A673 (cell line): ENCODE measurements at regions not wholly inside any gene's neighbourhood (a gene's known extent, or its start where the extent isn't known, plus 50 kb on each side); places are given as distances from the start of the nearest gene placed in this dataset.

Source experiments
- BruUV-seq: library from RNA; stranded (reverse); fragments of 400-500 nt; replicated peaks from 2 replicates; lab custom pipeline; 2021; lab: Mats Ljungman, UMichigan
- CTCF ChIA-PET: fragments of 300-600 bp; sonication (Branson Sonifier 250); formaldehyde crosslinking; loops from one replicate; lab custom pipeline; 2022; ENCODE audit warnings: antibody characterized with exemption; lab: Charles Lee
- POLR2A ChIA-PET: fragments of 300-600 bp; sonication (Branson Sonifier 250); formaldehyde crosslinking; loops from one replicate; lab custom pipeline; 2022; ENCODE audit warnings: antibody characterized with exemption; ENCODE audit not compliant: low non-redundant PET; lab: Charles Lee
- DNase-seq: peaks from one replicate; pipeline ENCODE4 v3.0.0-alpha.2; 2015; ENCODE audit warnings: low spot score
- H3K27ac ChIP-seq: fragments of 200-600 bp; sonication (generic); 2 replicates; pipeline ENCODE4 v1.5.1; 2016; ENCODE audit warnings: mixed run types, low read depth, mild to moderate bottlenecking, mixed read lengths, antibody characterized with exemption, low read length; ENCODE audit not compliant: poor library complexity, severe bottlenecking
- H3K27me3 ChIP-seq: fragments of 200-600 bp; sonication (generic); replicated peaks from 2 replicates; pipeline ENCODE4 v1.6.1; 2017; ENCODE audit warnings: mixed run types, low read depth, mild to moderate bottlenecking, mixed read lengths, antibody characterized with exemption, low read length; ENCODE audit not compliant: insufficient read depth, poor library complexity
- H3K36me3 ChIP-seq: fragments of 200-600 bp; sonication (generic); 2 replicates; pipeline ENCODE4 v1.6.1; 2016; ENCODE audit warnings: mixed run types, mild to moderate bottlenecking, mixed read lengths, antibody characterized with exemption, low read length; ENCODE audit not compliant: insufficient read depth, poor library complexity, severe bottlenecking
- H3K4me1 ChIP-seq: fragments of 200-600 bp; sonication (generic); 2 replicates; pipeline ENCODE4 v1.6.1; 2017; ENCODE audit warnings: mixed run types, mild to moderate bottlenecking, mixed read lengths, antibody characterized with exemption, low read length; ENCODE audit not compliant: insufficient read depth, poor library complexity, severe bottlenecking
- H3K4me3 ChIP-seq: fragments of 200-600 bp; sonication (generic); 2 replicates; pipeline ENCODE4 v1.5.1; 2016; ENCODE audit warnings: low read depth, mixed run types, mild to moderate bottlenecking, mixed read lengths, low read length; ENCODE audit not compliant: poor library complexity, severe bottlenecking
- H3K9me3 ChIP-seq: fragments of 200-600 bp; sonication (generic); 2 replicates; pipeline ENCODE4 v1.6.1; 2016; ENCODE audit warnings: mixed run types, low read depth, mild to moderate bottlenecking, mixed read lengths, antibody characterized with exemption, low read length; ENCODE audit not compliant: poor library complexity, severe bottlenecking
- CTCF ChIP-seq: fragments of 300-800, 200-600 bp; sonication (generic); conservative IDR thresholded peaks from 2 replicates; pipeline ENCODE4 v1.5.1; 2017; ENCODE audit warnings: low read depth, mild to moderate bottlenecking, antibody characterized with exemption, low read length, moderate library complexity, mixed read lengths
- EZH2 ChIP-seq: fragments of 200-600 bp; sonication (generic); IDR thresholded peaks from 2 replicates; pipeline ENCODE4 v1.6.1; 2017; ENCODE audit warnings: borderline replicate concordance, low read depth, mild to moderate bottlenecking, mixed read lengths, antibody characterized with exemption, low read length; ENCODE audit not compliant: poor library complexity, severe bottlenecking
- intact Hi-C: fragments of 100-400 bp; cut with micrococcal nuclease; formaldehyde crosslinking; loops from one replicate; pipeline ENCODE4 v1.10.0; 2022; ENCODE audit not compliant: unreplicated experiment

GRCh38 chr1:219782929-219783328 lies 145.4 kb downstream of the SLC30A10 start:
- POLR2A ChIA-PET: no interaction called here
- TF ChIP-seq EZH2: no peak
- no peak for TF ChIP-seq CTCF
- peaks cover 7% of the 10 kb centered on the region for H3K27me3 ChIP-seq
- H3K4me3 ChIP-seq: no peak overlapping the region
- no peaks in the 10 kb centered on the region for H3K36me3 ChIP-seq
- H3K9me3 ChIP-seq: no peaks in the 10 kb centered on the region
- no peak overlapping the region for H3K27ac ChIP-seq
- BruUV-seq: no TSS peak
- no peak for DNase-seq
- no peaks in the 10 kb centered on the region for H3K4me1 ChIP-seq
- CTCF ChIA-PET: no interaction called here
- intact Hi-C loops: no loop called here

GRCh38 chr1:219782311-219782710 lies 146.0 kb downstream of the SLC30A10 start:
- ChIA-PET CTCF (no interaction called here), POLR2A (no interaction called here)
- Histone ChIP-seq H3K27me3 (peaks cover 7% of the 10 kb centered on the region), H3K4me3 (no peak overlapping the region), H3K27ac (no peak overlapping the region), H3K9me3 (no peaks in the 10 kb centered on the region), H3K4me1 (no peaks in the 10 kb centered on the region), H3K36me3 (no peaks in the 10 kb centered on the region)
- intact Hi-C loops: no loop called here
- TF ChIP-seq EZH2 (no peak), CTCF (no peak)
- DNase-seq: no peak
- BruUV-seq: no TSS peak

GRCh38 chr1:219781491-219781890 lies 146.9 kb downstream of the SLC30A10 start:
- intact Hi-C loops: no loop called here
- TF ChIP-seq CTCF (no peak), EZH2 (no peak)
- POLR2A ChIA-PET: no interaction called here
- H3K27ac ChIP-seq: no peak overlapping the region
- H3K4me1 ChIP-seq: no peaks in the 10 kb centered on the region
- CTCF ChIA-PET: no interaction called here
- no TSS peak for BruUV-seq
- no peaks in the 10 kb centered on the region for H3K9me3 ChIP-seq
- no peaks in the 10 kb centered on the region for H3K36me3 ChIP-seq
- H3K4me3 ChIP-seq: no peak overlapping the region
- peaks cover 7% of the 10 kb centered on the region for H3K27me3 ChIP-seq
- no peak for DNase-seq
